ENCODE measurements at regions not wholly inside any gene's neighbourhood (a gene's known extent, or its start where the extent isn't known, plus 50 kb on each side); places are given as distances from the start of the nearest gene placed in this dataset.

GRCh38 chr10:64071218-64071617 is 550.0 kb downstream of the REEP3 start:
- DNase-seq (ENCODE audit: low spot score): no peak

- DNase-seq (ENCODE audit: low spot score): no peak
These were observed 554.4 kb downstream of the REEP3 start for GRCh38 chr10:64075604-64076003.

- DNase-seq (ENCODE audit: low spot score): no peak
These were observed 555.2 kb downstream of the REEP3 start for GRCh38 chr10:64076322-64076940.

GRCh38 chr10:64079341-64079740 is 558.1 kb downstream of the REEP3 start:
- no peak for DNase-seq (ENCODE audit: low spot score)

- no peak for DNase-seq (ENCODE audit: low spot score)
These were observed 558.9 kb downstream of the REEP3 start for GRCh38 chr10:64080071-64080470.

GRCh38 chr10:64081947-64082482 is 560.8 kb downstream of the REEP3 start:
- no peak for DNase-seq (ENCODE audit: low spot score)

GRCh38 chr10:64086083-64086767 is 565.0 kb downstream of the REEP3 start:
- no peak for DNase-seq (ENCODE audit: low spot score)

- DNase-seq (ENCODE audit: low spot score): no peak
These were observed 568.4 kb downstream of the REEP3 start for GRCh38 chr10:64089648-64090047.

GRCh38 chr10:64090865-64091264 is 569.7 kb downstream of the REEP3 start:
- no peak for DNase-seq (ENCODE audit: low spot score)

GRCh38 chr10:64091897-64092296 is 570.7 kb downstream of the REEP3 start:
- DNase-seq (ENCODE audit: low spot score): peak; percentile 28

- DNase-seq (ENCODE audit: low spot score): no peak
These were observed 572.1 kb downstream of the REEP3 start for GRCh38 chr10:64093304-64093703.

GRCh38 chr10:64093946-64094535 is 572.8 kb downstream of the REEP3 start:
- no peak for DNase-seq (ENCODE audit: low spot score)

GRCh38 chr10:64096941-64097340 is 575.7 kb downstream of the REEP3 start:
- DNase-seq (ENCODE audit: low spot score): no peak

GRCh38 chr10:64097391-64098122 is 576.4 kb downstream of the REEP3 start:
- no peak for DNase-seq (ENCODE audit: low spot score)

GRCh38 chr10:64098994-64099393 is 577.8 kb downstream of the REEP3 start:
- DNase-seq (ENCODE audit: low spot score): no peak

GRCh38 chr10:64101606-64102263 is 580.5 kb downstream of the REEP3 start:
- no peak for DNase-seq (ENCODE audit: low spot score)

GRCh38 chr10:64102264-64102633 is 581.0 kb downstream of the REEP3 start:
- no peak for DNase-seq (ENCODE audit: low spot score)

- DNase-seq (ENCODE audit: low spot score): no peak
These were observed 581.7 kb downstream of the REEP3 start for GRCh38 chr10:64102916-64103315.

- DNase-seq (ENCODE audit: low spot score): no peak
These were observed 582.7 kb downstream of the REEP3 start for GRCh38 chr10:64103750-64104470.

- no peak for DNase-seq (ENCODE audit: low spot score)
These were observed 588.8 kb downstream of the REEP3 start for GRCh38 chr10:64109926-64110495.
